Activated CD8-positive, alpha-beta memory T cell treated with anti-CD3 and anti-CD28 coated beads, Interleukin-2, amount 50 U/mL, for 1 hour (primary cell): ENCODE measurements at regions not wholly inside any gene's neighbourhood (a gene's known extent, or its start where the extent isn't known, plus 50 kb on each side); places are given as distances from the start of the nearest gene placed in this dataset.
"Not testable (repeated sequence)": the region's sequence is repeated elsewhere in the genome, so short reads cannot be mapped to it uniquely, and the experiment has no call there.

ENCODE experiments used
- DNase-seq: peaks from one replicate; pipeline ENCODE4 v3.0.0-alpha.2; 2020; ENCODE audit errors: extremely low read depth

GRCh38 chr5:159588941-159589340 is 258.7 kb upstream of the IL12B start:
- no peak for DNase-seq

GRCh38 chr5:159593518-159594073 is 263.3 kb upstream of the IL12B start:
- DNase-seq: no peak

GRCh38 chr5:159595561-159595960 is 265.3 kb upstream of the IL12B start:
- DNase-seq: not testable (repeated sequence)

GRCh38 chr5:159601216-159601615 is 270.9 kb upstream of the IL12B start:
- DNase-seq: no peak

- DNase-seq: no peak
These were observed 272.1 kb upstream of the IL12B start for GRCh38 chr5:159602434-159602833.

- DNase-seq: no peak
These were observed 275.3 kb upstream of the IL12B start for GRCh38 chr5:159605585-159605984.

- DNase-seq: no peak
These were observed 279.1 kb upstream of the IL12B start for GRCh38 chr5:159609359-159609758.

GRCh38 chr5:159610966-159611579 is 280.8 kb upstream of the IL12B start:
- no peak for DNase-seq

GRCh38 chr5:159616952-159617351 is 286.7 kb upstream of the IL12B start:
- no peak for DNase-seq

GRCh38 chr5:159619826-159620225 is 289.5 kb upstream of the IL12B start:
- DNase-seq: no peak

GRCh38 chr5:159620853-159621540 is 290.7 kb upstream of the IL12B start:
- no peak for DNase-seq

GRCh38 chr5:159628703-159629102 is 287.6 kb upstream of the ADRA1B start:
- no peak for DNase-seq

GRCh38 chr5:159629158-159629557 is 287.1 kb upstream of the ADRA1B start:
- DNase-seq: no peak

- no peak for DNase-seq
These were observed 285.7 kb upstream of the ADRA1B start for GRCh38 chr5:159630545-159630944.

- no peak for DNase-seq
These were observed 285.3 kb upstream of the ADRA1B start for GRCh38 chr5:159631001-159631400.

GRCh38 chr5:159632866-159633265 is 283.4 kb upstream of the ADRA1B start:
- no peak for DNase-seq

- DNase-seq: no peak
These were observed 277.8 kb upstream of the ADRA1B start for GRCh38 chr5:159638481-159638880.

GRCh38 chr5:159638954-159639559 is 277.2 kb upstream of the ADRA1B start:
- no peak for DNase-seq

- no peak for DNase-seq
These were observed 276.7 kb upstream of the ADRA1B start for GRCh38 chr5:159639590-159639989.

GRCh38 chr5:159640446-159640845 is 275.8 kb upstream of the ADRA1B start:
- DNase-seq: no peak

- no peak for DNase-seq
These were observed 275.4 kb upstream of the ADRA1B start for GRCh38 chr5:159640921-159641320.

GRCh38 chr5:159641371-159642039 is 274.8 kb upstream of the ADRA1B start:
- DNase-seq: no peak
